ENCODE measurements at regions not wholly inside any gene's neighbourhood (a gene's known extent, or its start where the extent isn't known, plus 50 kb on each side); places are given as distances from the start of the nearest gene placed in this dataset.
"Not testable (repeated sequence)": the region's sequence is repeated elsewhere in the genome, so short reads cannot be mapped to it uniquely, and the experiment has no call there.

GRCh38 chr3:6471744-6472143, 389.2 kb upstream of the GRM7 start:
- WGBS, 3 donors: 62 to 82% (median 73%) methylated on average over 8 of the region's 8 CpGs
- TF ChIP-seq POLR2A (IDR thresholded peaks at IDR 0.05) (no peak), EP300 (IDR thresholded peaks at IDR 0.05) (no peak), CTCF (IDR thresholded peaks at IDR 0.05) (no peak)
- no peaks in the 10 kb centered on the region for H3K9me3 ChIP-seq
- H3K27ac ChIP-seq: no peak overlapping the region
- intact Hi-C loops (cut with DNase I): no loop called here
- no peaks in the 10 kb centered on the region for H3K27me3 ChIP-seq
- H3K4me1 ChIP-seq (ENCODE audit: insufficient read depth): no peaks in the 10 kb centered on the region
- no peak overlapping the region for H3K4me3 ChIP-seq
- no peak for DNase-seq
- no peaks in the 10 kb centered on the region for H3K36me3 ChIP-seq

- H3K9me3 ChIP-seq; intact Hi-C loops (cut with DNase I); DNase-seq; H3K4me1 ChIP-seq (ENCODE audit: insufficient read depth); H3K27me3 ChIP-seq; H3K36me3 ChIP-seq; H3K27ac ChIP-seq; H3K4me3 ChIP-seq: not testable (repeated sequence)
- WGBS, 3 donors: 88 to 93% (median 91%) methylated on average over 25 to 34 of the region's 34 CpGs
These were observed 370.2 kb upstream of the GRM7 start for GRCh38 chr3:6490487-6491327.

GRCh38 chr3:6491768-6492167, 369.1 kb upstream of the GRM7 start:
- WGBS, 3 donors: 86 to 91% (median 90%) methylated on average over 2 of the region's 2 CpGs
- DNase-seq: no peak
- Histone ChIP-seq H3K36me3 (no peaks in the 10 kb centered on the region), H3K27ac (no peak overlapping the region), H3K27me3 (no peaks in the 10 kb centered on the region), H3K4me1 (ENCODE audit: insufficient read depth) (no peaks in the 10 kb centered on the region), H3K4me3 (no peak overlapping the region), H3K9me3 (no peaks in the 10 kb centered on the region)
- intact Hi-C loops (cut with DNase I): no loop called here
- no peak for TF ChIP-seq POLR2A (IDR thresholded peaks at IDR 0.05)
- no peak for TF ChIP-seq EP300 (IDR thresholded peaks at IDR 0.05)
- TF ChIP-seq CTCF (IDR thresholded peaks at IDR 0.05): no peak

- Histone ChIP-seq H3K9me3 (no peaks in the 10 kb centered on the region), H3K27ac (no peak overlapping the region), H3K36me3 (no peaks in the 10 kb centered on the region), H3K4me1 (ENCODE audit: insufficient read depth) (no peaks in the 10 kb centered on the region), H3K27me3 (no peaks in the 10 kb centered on the region), H3K4me3 (no peak overlapping the region)
- DNase-seq: no peak
- no peak for TF ChIP-seq POLR2A (IDR thresholded peaks at IDR 0.05)
- TF ChIP-seq CTCF (IDR thresholded peaks at IDR 0.05): no peak
- no peak for TF ChIP-seq EP300 (IDR thresholded peaks at IDR 0.05)
- intact Hi-C loops (cut with DNase I): no loop called here
- WGBS, 3 donors: 64 to 74% (median 69%) methylated on average over 1 of the region's 1 CpG
These were observed 368.6 kb upstream of the GRM7 start for GRCh38 chr3:6492306-6492705.

GRCh38 chr3:6498944-6499343, 362.0 kb upstream of the GRM7 start:
- intact Hi-C loops (cut with DNase I); H3K27me3 ChIP-seq; H3K27ac ChIP-seq; H3K9me3 ChIP-seq; DNase-seq; H3K4me3 ChIP-seq; H3K4me1 ChIP-seq (ENCODE audit: insufficient read depth); H3K36me3 ChIP-seq: not testable (repeated sequence)
- 89 to 94% (median 89%) methylated on average over 4 of the region's 4 CpGs for WGBS, 3 donors
